Naive B cell (primary cell): ENCODE measurements at regions not wholly inside any gene's neighbourhood (a gene's known extent, or its start where the extent isn't known, plus 50 kb on each side); places are given as distances from the start of the nearest gene placed in this dataset.
"Not testable (repeated sequence)": the region's sequence is repeated elsewhere in the genome, so short reads cannot be mapped to it uniquely, and the experiment has no call there.

ENCODE experiments used
- ATAC-seq, 2 donors: fragments of 150-1000 bp; cut with Tn5 transposase; 2 replicates each; pipeline ENCODE4 v1.10.0; 2021; ENCODE audit warnings: low read depth in 2 of 2, mild to moderate bottlenecking in 2 of 2, moderate library complexity in 2 of 2
- DNase-seq: peaks from one replicate; pipeline ENCODE4 v3.0.0; 2022
- H3K27ac Mint-ChIP-seq, 6 donors: one replicate each; pipeline ENCODE4 v1.8.0; 2020 to 2022; ENCODE audit warnings: mild to moderate bottlenecking in 6 of 6, mixed read lengths in 6 of 6, moderate library complexity in 5 of 6, inconsistent platforms in 2 of 6
- H3K27me3 Mint-ChIP-seq, 3 donors: one replicate each; pipeline ENCODE4 v1.8.0; 2021 to 2022; ENCODE audit warnings: mixed read lengths in 3 of 3, mild to moderate bottlenecking in 1 of 3
- H3K36me3 Mint-ChIP-seq, 2 donors: one replicate each; pipeline ENCODE4 v1.8.0; 2020 to 2022; ENCODE audit warnings: mixed read lengths in 2 of 2, inconsistent platforms in 1 of 2, mild to moderate bottlenecking in 1 of 2
- H3K4me1 Mint-ChIP-seq, 3 donors: one replicate each; pipeline ENCODE4 v1.8.0; 2020 to 2022; ENCODE audit warnings: mixed read lengths in 3 of 3, inconsistent platforms in 1 of 3, mild to moderate bottlenecking in 1 of 3, moderate library complexity in 1 of 3
- H3K4me3 Mint-ChIP-seq, 8 donors: one replicate each; pipeline ENCODE4 v1.8.0; 2020 to 2022; ENCODE audit warnings: mild to moderate bottlenecking in 8 of 8, mixed read lengths in 8 of 8, moderate library complexity in 8 of 8, inconsistent platforms in 2 of 8
- H3K9me3 Mint-ChIP-seq, 7 donors: one replicate each; pipeline ENCODE4 v1.8.0; 2020 to 2022; ENCODE audit warnings: mixed read lengths in 7 of 7, mild to moderate bottlenecking in 5 of 7, inconsistent platforms in 2 of 7, moderate library complexity in 1 of 7

GRCh38 chr6:10313799-10314162 lies 101.1 kb downstream of the TFAP2A start:
- Mint-ChIP-seq H3K4me1 (no peaks in the 10 kb centered on the region), H3K27ac (no peak overlapping the region), H3K27me3 (peaks cover 5 to 11% (median 5%) of the 10 kb centered on the region in 3 donors), H3K36me3 (peaks cover 0 to 1% of the 10 kb centered on the region in 2 donors), H3K9me3 (peaks cover 0 to 2% (median 0%) of the 10 kb centered on the region in 7 donors), H3K4me3 (no peak overlapping the region)
- DNase-seq (no peak), ATAC-seq (no peak)

- no peak overlapping the region for H3K4me3 Mint-ChIP-seq
- no peak overlapping the region for H3K27ac Mint-ChIP-seq
- H3K9me3 Mint-ChIP-seq = no peaks in the 10 kb centered on the region
- H3K4me1 Mint-ChIP-seq = no peaks in the 10 kb centered on the region
- no peak for ATAC-seq
- no peak for DNase-seq
- H3K27me3 Mint-ChIP-seq = peaks cover 0 to 11% (median 5%) of the 10 kb centered on the region in 3 donors
- H3K36me3 Mint-ChIP-seq = no peaks in the 10 kb centered on the region
Measured at GRCh38 chr6:10312445-10312844, 102.4 kb downstream of the TFAP2A start.

GRCh38 chr6:10311546-10312405 lies 103.1 kb downstream of the TFAP2A start:
- not testable (repeated sequence) for H3K9me3 Mint-ChIP-seq, H3K4me1 Mint-ChIP-seq, ATAC-seq, H3K36me3 Mint-ChIP-seq, DNase-seq, H3K4me3 Mint-ChIP-seq, H3K27ac Mint-ChIP-seq
- H3K27me3 Mint-ChIP-seq = peaks cover 0 to 11% (median 5%) of the 10 kb centered on the region in 3 donors

GRCh38 chr6:10310826-10311225 lies 104.0 kb downstream of the TFAP2A start:
- Mint-ChIP-seq H3K27me3 (peaks cover 0 to 11% (median 5%) of the 10 kb centered on the region in 3 donors), H3K36me3 (no peaks in the 10 kb centered on the region), H3K4me1 (no peaks in the 10 kb centered on the region), H3K9me3 (no peaks in the 10 kb centered on the region), H3K4me3 (no peak overlapping the region), H3K27ac (no peak overlapping the region)
- DNase-seq = no peak
- no peak for ATAC-seq

GRCh38 chr6:10310330-10310653 lies 104.6 kb downstream of the TFAP2A start:
- H3K4me1 Mint-ChIP-seq = no peaks in the 10 kb centered on the region
- H3K27me3 Mint-ChIP-seq = peaks cover 0 to 11% (median 5%) of the 10 kb centered on the region in 3 donors
- no peak overlapping the region for H3K4me3 Mint-ChIP-seq
- H3K36me3 Mint-ChIP-seq = no peaks in the 10 kb centered on the region
- H3K27ac Mint-ChIP-seq = no peak overlapping the region
- H3K9me3 Mint-ChIP-seq = peaks cover 0 to 2% (median 0%) of the 10 kb centered on the region in 7 donors
- no peak for DNase-seq
- ATAC-seq = no peak

GRCh38 chr6:10309457-10310329 lies 105.2 kb downstream of the TFAP2A start:
- ATAC-seq (no peak), DNase-seq (no peak)
- H3K27me3 Mint-ChIP-seq = peaks cover 0 to 11% (median 5%) of the 10 kb centered on the region in 3 donors
- peaks cover 0 to 2% (median 0%) of the 10 kb centered on the region in 7 donors for H3K9me3 Mint-ChIP-seq
- no peak overlapping the region for H3K27ac Mint-ChIP-seq
- no peak overlapping the region for H3K4me3 Mint-ChIP-seq
- H3K36me3 Mint-ChIP-seq = no peaks in the 10 kb centered on the region
- no peaks in the 10 kb centered on the region for H3K4me1 Mint-ChIP-seq

- DNase-seq (no peak), ATAC-seq (no peak)
- Mint-ChIP-seq H3K9me3 (peaks cover 0 to 4% (median 0%) of the 10 kb centered on the region in 7 donors), H3K36me3 (no peaks in the 10 kb centered on the region), H3K4me3 (no peak overlapping the region), H3K4me1 (no peaks in the 10 kb centered on the region), H3K27me3 (peaks cover 5 to 11% (median 6%) of the 10 kb centered on the region in 3 donors), H3K27ac (no peak overlapping the region)
Measured at GRCh38 chr6:10307476-10307875, 107.4 kb downstream of the TFAP2A start.

GRCh38 chr6:10307028-10307427 lies 107.8 kb downstream of the TFAP2A start:
- no peak for DNase-seq
- H3K36me3 Mint-ChIP-seq = no peaks in the 10 kb centered on the region
- H3K4me1 Mint-ChIP-seq = no peaks in the 10 kb centered on the region
- no peak for ATAC-seq
- H3K4me3 Mint-ChIP-seq = no peak overlapping the region
- H3K9me3 Mint-ChIP-seq = peaks cover 0 to 4% (median 0%) of the 10 kb centered on the region in 7 donors
- H3K27ac Mint-ChIP-seq = no peak overlapping the region
- peaks cover 5 to 11% (median 6%) of the 10 kb centered on the region in 3 donors for H3K27me3 Mint-ChIP-seq

- Mint-ChIP-seq H3K4me3 (no peak overlapping the region), H3K4me1 (no peaks in the 10 kb centered on the region), H3K27ac (no peak overlapping the region), H3K9me3 (peaks cover 0 to 4% (median 0%) of the 10 kb centered on the region in 7 donors), H3K36me3 (no peaks in the 10 kb centered on the region), H3K27me3 (peaks cover 5 to 11% (median 6%) of the 10 kb centered on the region in 3 donors)
- ATAC-seq (no peak), DNase-seq (no peak)
Measured at GRCh38 chr6:10305790-10306415, 109.0 kb downstream of the TFAP2A start.

- Mint-ChIP-seq H3K36me3 (no peaks in the 10 kb centered on the region), H3K9me3 (peaks cover 0 to 10% (median 3%) of the 10 kb centered on the region in 7 donors), H3K27ac (no peak overlapping the region), H3K27me3 (peaks cover 0 to 6% (median 4%) of the 10 kb centered on the region in 3 donors), H3K4me3 (no peak overlapping the region), H3K4me1 (no peaks in the 10 kb centered on the region)
- DNase-seq (no peak), ATAC-seq (no peak)
Measured at GRCh38 chr6:10303608-10304506, 111.0 kb downstream of the TFAP2A start.

GRCh38 chr6:10302566-10303235 lies 112.2 kb downstream of the TFAP2A start:
- H3K36me3 Mint-ChIP-seq = no peaks in the 10 kb centered on the region
- H3K4me1 Mint-ChIP-seq = no peaks in the 10 kb centered on the region
- ATAC-seq (no peak), DNase-seq (no peak)
- no peak overlapping the region for H3K27ac Mint-ChIP-seq
- peaks cover 0 to 12% (median 3%) of the 10 kb centered on the region in 7 donors for H3K9me3 Mint-ChIP-seq
- H3K4me3 Mint-ChIP-seq = no peak overlapping the region
- peaks cover 0 to 7% (median 6%) of the 10 kb centered on the region in 3 donors for H3K27me3 Mint-ChIP-seq

GRCh38 chr6:10300071-10300470 lies 114.8 kb downstream of the TFAP2A start:
- DNase-seq (no peak), ATAC-seq (no peak)
- Mint-ChIP-seq H3K27ac (no peak overlapping the region), H3K9me3 (peaks cover 0 to 12% (median 5%) of the 10 kb centered on the region in 7 donors), H3K4me1 (no peaks in the 10 kb centered on the region), H3K27me3 (peaks cover 0 to 7% (median 6%) of the 10 kb centered on the region in 3 donors), H3K36me3 (no peaks in the 10 kb centered on the region), H3K4me3 (no peak overlapping the region)
